ENCODE measurements at regions not wholly inside any gene's neighbourhood (a gene's known extent, or its start where the extent isn't known, plus 50 kb on each side); places are given as distances from the start of the nearest gene placed in this dataset.
"Not testable (repeated sequence)": the region's sequence is repeated elsewhere in the genome, so short reads cannot be mapped to it uniquely, and the experiment has no call there.

- TF ChIP-seq ZFX (IDR thresholded peaks at IDR 0.05; ENCODE audit: borderline replicate concordance) (no peak), CTCF (IDR thresholded peaks at IDR 0.05) (no peak)
- no peak overlapping the region for H3K27ac ChIP-seq
Measured at GRCh38 chr5:17406423-17406838, 91.6 kb upstream of the TAF11L2 start.

GRCh38 chr5:17411436-17412402, 86.3 kb upstream of the TAF11L2 start:
- H3K27ac ChIP-seq, result no peak overlapping the region
- TF ChIP-seq ZFX (IDR thresholded peaks at IDR 0.05; ENCODE audit: borderline replicate concordance) (no peak), CTCF (IDR thresholded peaks at IDR 0.05) (no peak)

- H3K27ac ChIP-seq, result no peak overlapping the region
- no peak for TF ChIP-seq CTCF (IDR thresholded peaks at IDR 0.05)
- TF ChIP-seq ZFX (IDR thresholded peaks at IDR 0.05; ENCODE audit: borderline replicate concordance), result no peak
Measured at GRCh38 chr5:17412760-17413671, 85.0 kb upstream of the TAF11L2 start.

GRCh38 chr5:17413691-17414090, 84.3 kb upstream of the TAF11L2 start:
- H3K27ac ChIP-seq, result no peak overlapping the region

GRCh38 chr5:17415321-17415758, 82.7 kb upstream of the TAF11L2 start:
- TF ChIP-seq CTCF (IDR thresholded peaks at IDR 0.05), result no peak
- no peak for TF ChIP-seq ZFX (IDR thresholded peaks at IDR 0.05; ENCODE audit: borderline replicate concordance)
- H3K27ac ChIP-seq, result no peak overlapping the region

More at GRCh38 chr5:17413691-17414090, 84.3 kb upstream of the TAF11L2 start:
- TF ChIP-seq ZFX (IDR thresholded peaks at IDR 0.05; ENCODE audit: borderline replicate concordance) (no peak), CTCF (IDR thresholded peaks at IDR 0.05) (no peak)

GRCh38 chr5:17416374-17416773, 81.7 kb upstream of the TAF11L2 start:
- H3K27ac ChIP-seq, result not testable (repeated sequence)

GRCh38 chr5:17424674-17425073, 73.4 kb upstream of the TAF11L2 start:
- no peak for TF ChIP-seq ZFX (IDR thresholded peaks at IDR 0.05; ENCODE audit: borderline replicate concordance)
- no peak for TF ChIP-seq CTCF (IDR thresholded peaks at IDR 0.05)

More at GRCh38 chr5:17424674-17425073, 73.4 kb upstream of the TAF11L2 start:
- H3K27ac ChIP-seq, result no peak overlapping the region
